ENCODE measurements at regions not wholly inside any gene's neighbourhood (a gene's known extent, or its start where the extent isn't known, plus 50 kb on each side); places are given as distances from the start of the nearest gene placed in this dataset.

- H3K4me3 ChIP-seq (ENCODE audit: low read depth, low read length, poor library complexity, severe bottlenecking): no peak overlapping the region
- no peaks in the 10 kb centered on the region for H3K36me3 ChIP-seq (ENCODE audit: insufficient read depth, low read length, poor library complexity, severe bottlenecking)
- H3K4me1 ChIP-seq (ENCODE audit: insufficient read depth, low read length, poor library complexity, severe bottlenecking): peaks cover 12% of the 10 kb centered on the region
- no peaks in the 10 kb centered on the region for H3K9me3 ChIP-seq (ENCODE audit: low read depth, low read length, poor library complexity, severe bottlenecking)
- POLR2A ChIA-PET (ENCODE audit: low non-redundant PET): no interaction called here
- BruUV-seq (replicated peaks): no TSS peak
- CTCF ChIA-PET: interaction anchor here (0.7 kb wide), 1 partner anchor 740 kb away, joined by 3 read pairs; no protein-coding TSS in a partner anchor
- intact Hi-C loops (cut with micrococcal nuclease; ENCODE audit: unreplicated experiment): loop anchor here (5.0 kb wide), 1 partner anchor 283 kb away; no protein-coding TSS in a partner anchor
- DNase-seq (ENCODE audit: low spot score): peak; percentile 26
- H3K27ac ChIP-seq (ENCODE audit: low read depth, low read length, poor library complexity, severe bottlenecking): no peak overlapping the region
- TF ChIP-seq EZH2 (IDR thresholded peaks at IDR 0.05; ENCODE audit: borderline replicate concordance, low read depth, low read length, poor library complexity, severe bottlenecking) (no peak), CTCF (conservative IDR thresholded peaks at IDR 0.05; ENCODE audit: low read depth, low read length) (no peak)
- H3K27me3 ChIP-seq (replicated peaks; ENCODE audit: insufficient read depth, low read depth, low read length, poor library complexity): no peaks in the 10 kb centered on the region
Measured at GRCh38 chr1:163820226-163820625, 498.5 kb downstream of the NUF2 start.

- no peaks in the 10 kb centered on the region for H3K9me3 ChIP-seq (ENCODE audit: low read depth, low read length, poor library complexity, severe bottlenecking)
- ChIA-PET CTCF (no interaction called here), POLR2A (ENCODE audit: low non-redundant PET) (no interaction called here)
- no peaks in the 10 kb centered on the region for H3K36me3 ChIP-seq (ENCODE audit: insufficient read depth, low read length, poor library complexity, severe bottlenecking)
- no peak overlapping the region for H3K4me3 ChIP-seq (ENCODE audit: low read depth, low read length, poor library complexity, severe bottlenecking)
- peaks cover 12% of the 10 kb centered on the region for H3K4me1 ChIP-seq (ENCODE audit: insufficient read depth, low read length, poor library complexity, severe bottlenecking)
- intact Hi-C loops (cut with micrococcal nuclease; ENCODE audit: unreplicated experiment): loop anchor here (5.0 kb wide), 1 partner anchor 283 kb away; no protein-coding TSS in a partner anchor
- BruUV-seq (replicated peaks): no TSS peak
- peak; percentile 35 for DNase-seq (ENCODE audit: low spot score)
- H3K27ac ChIP-seq (ENCODE audit: low read depth, low read length, poor library complexity, severe bottlenecking): no peak overlapping the region
- TF ChIP-seq CTCF (conservative IDR thresholded peaks at IDR 0.05; ENCODE audit: low read depth, low read length) (peak; percentile 57), EZH2 (IDR thresholded peaks at IDR 0.05; ENCODE audit: borderline replicate concordance, low read depth, low read length, poor library complexity, severe bottlenecking) (no peak)
- H3K27me3 ChIP-seq (replicated peaks; ENCODE audit: insufficient read depth, low read depth, low read length, poor library complexity): no peaks in the 10 kb centered on the region
Measured at GRCh38 chr1:163820766-163821165, 499.0 kb downstream of the NUF2 start.

- POLR2A ChIA-PET (ENCODE audit: low non-redundant PET): no interaction called here
- TF ChIP-seq EZH2 (IDR thresholded peaks at IDR 0.05; ENCODE audit: borderline replicate concordance, low read depth, low read length, poor library complexity, severe bottlenecking) (no peak), CTCF (conservative IDR thresholded peaks at IDR 0.05; ENCODE audit: low read depth, low read length) (no peak)
- H3K4me3 ChIP-seq (ENCODE audit: low read depth, low read length, poor library complexity, severe bottlenecking): no peak overlapping the region
- H3K27me3 ChIP-seq (replicated peaks; ENCODE audit: insufficient read depth, low read depth, low read length, poor library complexity): no peaks in the 10 kb centered on the region
- H3K27ac ChIP-seq (ENCODE audit: low read depth, low read length, poor library complexity, severe bottlenecking): no peak overlapping the region
- CTCF ChIA-PET: no interaction called here
- no peak for DNase-seq (ENCODE audit: low spot score)
- no peaks in the 10 kb centered on the region for H3K9me3 ChIP-seq (ENCODE audit: low read depth, low read length, poor library complexity, severe bottlenecking)
- H3K4me1 ChIP-seq (ENCODE audit: insufficient read depth, low read length, poor library complexity, severe bottlenecking): peaks cover 12% of the 10 kb centered on the region
- intact Hi-C loops (cut with micrococcal nuclease; ENCODE audit: unreplicated experiment): loop anchor here (5.0 kb wide), 1 partner anchor 284 kb away; no protein-coding TSS in a partner anchor
- no TSS peak for BruUV-seq (replicated peaks)
- no peaks in the 10 kb centered on the region for H3K36me3 ChIP-seq (ENCODE audit: insufficient read depth, low read length, poor library complexity, severe bottlenecking)
Measured at GRCh38 chr1:163821679-163822078, 499.9 kb downstream of the NUF2 start.
